ENCODE measurements at regions not wholly inside any gene's neighbourhood (a gene's known extent, or its start where the extent isn't known, plus 50 kb on each side); places are given as distances from the start of the nearest gene placed in this dataset.
"Not testable (repeated sequence)": the region's sequence is repeated elsewhere in the genome, so short reads cannot be mapped to it uniquely, and the experiment has no call there.

DNA sequence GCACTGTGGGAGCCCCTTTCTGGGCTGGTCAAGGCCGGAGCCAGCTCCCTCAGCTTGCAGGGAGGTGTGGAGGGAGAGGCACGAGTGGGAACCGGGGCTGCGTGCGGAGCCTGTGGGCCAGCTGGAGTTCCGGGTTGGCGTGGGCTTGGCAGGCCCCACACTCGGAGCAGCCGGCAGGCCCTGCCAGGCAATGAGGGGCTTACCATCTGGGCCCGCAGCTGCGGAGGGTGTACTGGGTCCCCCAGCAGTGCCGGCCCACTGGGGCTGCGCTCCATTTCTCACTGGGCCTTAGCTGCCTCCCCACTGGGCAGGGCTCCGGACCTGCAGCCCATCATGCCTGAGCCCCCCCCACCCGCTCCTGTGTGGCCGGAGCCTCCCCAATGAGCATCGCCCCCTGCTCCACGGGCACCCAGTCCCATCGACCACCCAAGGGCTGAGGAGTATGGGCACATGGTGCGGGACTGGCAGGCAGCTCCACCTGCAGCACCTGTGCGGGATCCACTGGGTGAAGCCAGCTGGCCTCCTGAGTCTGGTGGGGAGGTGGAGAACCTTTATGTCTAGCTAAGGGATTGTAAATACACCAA lies 693.8 kb upstream of the GNPDA2 start:
- ATAC-seq; DNase-seq (ENCODE audit: low spot score); intact Hi-C loops (cut with DNase I): not testable (repeated sequence)

GRCh38 chr4:45410701-45411210 lies 684.4 kb upstream of the GNPDA2 start:
- no peak for ATAC-seq
- no peak for DNase-seq (ENCODE audit: low spot score)
- intact Hi-C loops (cut with DNase I): no loop called here

- intact Hi-C loops (cut with DNase I): no loop called here
- DNase-seq (ENCODE audit: low spot score): no peak
- no peak for ATAC-seq
These were observed 683.2 kb upstream of the GNPDA2 start for GRCh38 chr4:45409536-45409935.

DNA sequence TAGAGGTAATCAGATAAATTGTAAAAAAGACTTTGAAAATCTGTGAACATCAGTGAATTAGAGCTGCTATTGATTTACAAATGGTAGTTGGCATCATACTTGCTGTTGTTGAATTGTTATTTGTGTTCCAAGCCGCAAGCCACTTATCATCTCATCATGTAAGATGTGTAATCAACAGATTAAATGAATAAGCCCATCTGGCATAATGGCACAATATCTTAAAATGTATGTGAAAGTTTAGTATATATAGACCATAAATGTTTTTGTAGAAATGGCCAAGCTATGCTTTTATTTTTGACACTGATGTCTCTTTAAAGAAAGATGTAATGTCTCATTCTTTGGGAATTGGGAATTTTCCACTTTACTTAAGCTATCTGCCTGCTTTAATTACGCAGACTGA lies 682.6 kb upstream of the GNPDA2 start:
- intact Hi-C loops (cut with DNase I): no loop called here
- ATAC-seq: no peak
- no peak for DNase-seq (ENCODE audit: low spot score)

DNA sequence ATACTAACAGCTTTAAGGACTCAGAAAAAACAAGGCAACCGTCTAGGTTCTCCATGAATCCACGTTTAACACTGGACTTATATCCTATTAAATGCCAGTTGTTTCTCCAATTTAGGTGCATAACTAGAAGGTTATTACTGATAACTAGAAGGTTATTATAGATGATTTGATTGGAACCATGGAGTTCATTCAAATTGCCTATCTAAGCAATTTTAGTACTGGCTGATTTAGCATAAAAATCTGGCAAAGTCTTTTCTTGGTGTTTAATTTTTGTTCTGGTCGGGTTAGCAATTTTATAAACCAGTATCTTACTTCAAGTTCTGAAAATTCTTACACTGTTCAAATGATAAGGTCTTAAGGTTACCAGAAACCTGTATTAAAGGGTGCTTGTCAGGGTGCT lies 672.8 kb upstream of the GNPDA2 start:
- DNase-seq (ENCODE audit: low spot score) (no peak), ATAC-seq (no peak)
- intact Hi-C loops (cut with DNase I): no loop called here

DNA sequence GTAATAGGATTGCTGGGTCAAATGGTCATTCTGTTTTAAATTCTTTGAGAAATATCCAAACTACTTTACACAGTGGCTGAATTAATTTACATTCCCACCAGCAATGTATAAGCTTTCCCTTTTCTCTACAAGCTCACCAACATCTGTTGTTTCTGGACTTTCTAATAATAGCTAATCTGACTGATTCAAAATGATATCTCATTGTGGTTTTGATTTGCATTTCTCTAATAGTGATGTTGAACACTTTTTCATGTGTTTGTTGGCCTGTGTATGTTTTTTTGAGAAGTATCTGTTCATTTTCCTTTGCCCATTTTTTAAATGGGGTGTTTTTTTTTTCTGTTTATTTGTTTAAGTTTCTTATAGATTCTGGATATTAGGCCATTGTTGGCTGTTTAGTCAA lies 659.0 kb upstream of the GNPDA2 start:
- ATAC-seq (no peak), DNase-seq (ENCODE audit: low spot score) (no peak)
- intact Hi-C loops (cut with DNase I): no loop called here

DNA sequence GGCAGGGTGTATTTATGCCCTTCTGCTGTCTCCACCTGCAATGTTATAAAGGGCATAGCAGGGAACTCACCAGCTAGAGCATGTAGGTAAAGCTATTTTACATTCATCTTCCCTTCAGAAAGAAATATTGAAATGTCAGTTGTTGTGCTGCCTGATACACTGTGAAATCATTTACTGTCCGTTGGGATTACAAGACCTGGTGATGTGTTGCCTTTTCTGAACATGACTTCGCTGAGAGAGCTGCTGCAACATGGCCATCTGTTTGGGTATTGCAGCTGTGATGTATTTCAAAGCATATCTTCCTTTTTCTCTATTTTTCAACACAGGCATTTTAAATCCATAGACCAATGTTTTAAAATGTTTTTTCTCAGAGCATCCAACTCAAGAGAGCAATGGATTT lies 644.1 kb upstream of the GNPDA2 start:
- DNase-seq (ENCODE audit: low spot score) (no peak), ATAC-seq (no peak)
- intact Hi-C loops (cut with DNase I): no loop called here

DNA sequence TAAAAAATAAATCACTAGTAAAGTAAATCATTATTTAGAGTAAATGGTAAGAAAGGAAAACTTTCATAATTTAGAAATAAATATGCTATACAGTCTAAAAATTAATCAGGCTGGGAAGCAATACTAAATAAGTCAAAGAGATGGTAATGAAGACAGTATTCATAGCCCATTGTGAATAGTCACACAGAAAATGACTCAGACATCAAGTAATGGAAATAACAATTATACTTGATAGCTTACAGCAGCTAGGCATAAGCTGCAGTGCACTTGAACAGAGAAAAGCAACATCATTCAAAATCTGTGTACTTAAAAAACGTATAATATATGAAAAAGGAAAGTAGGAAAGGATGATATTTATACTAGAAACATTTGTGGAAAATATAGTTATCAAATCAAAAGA lies 642.5 kb upstream of the GNPDA2 start:
- DNase-seq (ENCODE audit: low spot score) (no peak), ATAC-seq (no peak)
- intact Hi-C loops (cut with DNase I): no loop called here

GRCh38 chr4:45363931-45364330 lies 637.6 kb upstream of the GNPDA2 start:
- intact Hi-C loops (cut with DNase I): no loop called here
- no peak for DNase-seq (ENCODE audit: low spot score)
- ATAC-seq: no peak

DNA sequence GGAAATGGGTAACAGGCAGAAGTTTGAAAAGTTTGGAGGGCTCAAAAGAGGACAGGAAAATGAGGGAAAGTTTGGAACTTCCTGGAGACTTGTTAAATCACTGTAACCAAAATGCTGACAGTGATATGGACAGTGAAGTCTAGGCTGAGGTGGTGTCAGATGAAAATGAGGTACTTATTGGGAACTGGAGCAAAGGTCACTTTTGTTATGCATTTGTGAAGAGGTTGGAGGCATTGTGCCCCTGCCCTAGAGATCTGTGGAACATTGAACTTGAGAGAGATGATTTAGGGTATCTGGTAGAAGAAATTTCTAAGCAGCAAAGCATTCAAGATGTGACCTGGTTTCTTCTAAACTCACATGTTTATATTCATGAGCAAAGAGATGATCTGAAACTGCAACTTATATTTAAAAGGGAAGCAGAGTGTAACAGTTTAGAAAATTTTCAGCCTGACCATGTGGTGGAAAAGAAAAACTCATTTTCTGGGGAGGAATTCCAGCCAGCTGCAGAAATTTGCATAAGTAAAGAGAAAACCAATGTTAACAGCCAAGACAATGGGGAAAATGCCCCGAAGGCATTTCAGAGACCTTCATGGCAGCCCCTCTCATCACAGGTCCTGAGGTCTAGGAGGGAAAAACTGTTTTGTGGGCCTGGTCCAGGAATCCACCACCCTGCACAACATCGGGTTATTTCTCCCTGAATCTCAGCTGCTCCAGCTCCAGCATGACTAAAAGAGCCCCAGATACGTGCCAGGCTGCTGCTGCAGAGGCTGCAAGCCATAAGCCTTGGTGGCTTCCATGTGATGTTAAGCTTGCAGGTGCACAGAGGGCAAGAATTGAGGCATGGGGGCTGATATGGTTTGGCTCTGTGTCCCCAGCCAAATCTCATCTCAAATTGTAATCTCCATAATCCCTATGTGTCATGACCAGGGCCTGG lies 632.5 kb upstream of the GNPDA2 start:
- intact Hi-C loops (cut with DNase I): no loop called here
- ATAC-seq (no peak), DNase-seq (ENCODE audit: low spot score) (no peak)

- DNase-seq (ENCODE audit: low spot score) (no peak), ATAC-seq (no peak)
- intact Hi-C loops (cut with DNase I): no loop called here
These were observed 626.8 kb upstream of the GNPDA2 start for GRCh38 chr4:45353161-45353560.

DNA sequence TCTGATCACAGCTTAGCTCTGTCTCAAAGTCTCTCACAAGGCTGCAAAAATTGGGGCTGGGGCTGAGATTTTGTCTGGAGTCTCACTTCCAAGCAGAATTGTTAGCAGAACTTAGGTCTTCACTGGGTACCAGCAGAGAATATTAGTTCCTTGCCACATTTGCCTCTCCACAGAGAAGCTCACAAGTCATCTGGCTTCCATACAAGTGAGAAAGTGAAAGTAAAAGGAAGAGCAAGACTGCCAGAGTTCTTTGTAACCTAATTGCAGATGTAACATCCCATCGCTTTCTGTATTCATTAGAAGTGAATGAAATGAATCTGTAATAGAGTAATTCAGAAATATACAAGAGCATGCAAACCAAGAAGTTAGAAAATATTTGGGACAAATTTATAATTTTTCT lies 624.1 kb upstream of the GNPDA2 start:
- ATAC-seq (peak; percentile 81), DNase-seq (ENCODE audit: low spot score) (no peak)
- intact Hi-C loops (cut with DNase I): no loop called here

DNA sequence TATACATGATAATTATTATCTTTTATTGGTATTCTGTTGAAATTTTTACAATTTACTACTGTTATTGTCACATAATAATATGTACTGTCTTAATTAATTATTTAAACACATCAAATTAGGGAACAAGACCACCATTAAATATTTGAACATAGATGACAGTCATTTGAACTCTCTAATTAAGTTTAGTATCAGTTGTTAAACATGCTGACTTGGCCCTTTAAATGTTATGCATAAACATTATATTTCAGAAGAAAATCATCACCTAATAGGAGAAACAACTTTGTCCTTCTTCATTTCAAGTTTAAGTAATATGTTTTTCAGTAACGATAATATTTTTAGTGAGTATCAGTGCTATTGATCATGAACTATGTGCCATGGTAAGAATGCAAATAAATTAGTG lies 623.5 kb upstream of the GNPDA2 start:
- DNase-seq (ENCODE audit: low spot score) (no peak), ATAC-seq (no peak)
- intact Hi-C loops (cut with DNase I): no loop called here

- ATAC-seq: no peak
- DNase-seq (ENCODE audit: low spot score): no peak
- intact Hi-C loops (cut with DNase I): no loop called here
These were observed 620.6 kb upstream of the GNPDA2 start for GRCh38 chr4:45346816-45347435.

DNA sequence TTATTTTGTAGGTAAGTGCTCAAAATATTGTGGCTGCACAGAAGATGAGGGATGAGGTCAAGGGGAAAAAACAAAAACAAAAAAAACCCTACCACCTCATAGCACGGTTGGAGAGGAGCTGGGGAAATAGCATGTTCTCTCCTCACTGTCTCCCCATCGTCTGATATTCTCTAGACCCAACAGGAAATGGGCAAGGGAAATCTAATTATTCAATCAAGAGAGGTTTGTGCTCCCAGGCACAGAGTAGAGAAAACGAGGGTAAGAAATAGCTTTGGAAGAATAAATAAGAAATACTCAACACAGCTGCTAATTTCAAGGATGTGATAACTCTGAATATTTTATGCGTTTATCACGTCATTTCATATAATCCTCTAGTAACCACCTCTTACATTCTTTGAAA lies 619.2 kb upstream of the GNPDA2 start:
- ATAC-seq (no peak), DNase-seq (ENCODE audit: low spot score) (no peak)
- intact Hi-C loops (cut with DNase I): no loop called here

DNA sequence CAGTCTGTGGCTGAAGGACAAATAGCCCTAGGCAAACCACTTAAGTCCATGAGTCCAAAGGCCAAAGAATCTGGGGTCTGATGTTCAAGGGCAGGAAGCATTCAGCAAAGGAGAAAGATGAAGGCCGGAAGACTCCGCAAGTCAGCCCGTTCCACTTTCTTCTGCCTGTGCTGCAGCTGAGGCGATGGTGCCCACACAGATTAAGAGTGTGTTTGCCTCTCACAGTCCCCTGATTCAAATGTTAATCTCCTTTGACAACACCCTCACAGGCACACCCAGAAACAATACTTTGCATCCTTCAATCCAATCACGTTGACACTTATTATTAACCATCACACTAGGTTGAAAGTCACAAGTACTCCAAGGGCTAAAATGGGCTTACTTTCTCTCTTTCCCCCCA lies 605.4 kb upstream of the GNPDA2 start:
- intact Hi-C loops (cut with DNase I): no loop called here
- ATAC-seq: no peak

GRCh38 chr4:45327544-45327943 lies 601.2 kb upstream of the GNPDA2 start:
- DNase-seq (ENCODE audit: low spot score) (no peak), ATAC-seq (no peak)
- intact Hi-C loops (cut with DNase I): no loop called here

More for the DNA sequence above, 605.4 kb upstream of the GNPDA2 start:
- DNase-seq (ENCODE audit: low spot score): no peak

- ATAC-seq: no peak
- DNase-seq (ENCODE audit: low spot score): no peak
- intact Hi-C loops (cut with DNase I): no loop called here
These were observed 598.4 kb upstream of the GNPDA2 start for GRCh38 chr4:45324455-45325417.

GRCh38 chr4:45323453-45324058 lies 597.2 kb upstream of the GNPDA2 start:
- intact Hi-C loops (cut with DNase I): no loop called here
- ATAC-seq (no peak), DNase-seq (ENCODE audit: low spot score) (no peak)

Measured in sciatic nerve (tissue), 2 donors.